GM21737 (cell line): ENCODE measurements at regions not wholly inside any gene's neighbourhood (a gene's known extent, or its start where the extent isn't known, plus 50 kb on each side); places are given as distances from the start of the nearest gene placed in this dataset.
"Not testable (repeated sequence)": the region's sequence is repeated elsewhere in the genome, so short reads cannot be mapped to it uniquely, and the experiment has no call there.

Source experiments
- ATAC-seq: cut with Tn5 transposase; IDR thresholded peaks from one replicate; pipeline ENCODE4 v1.9.1; 2021; ENCODE audit warnings: mild to moderate bottlenecking, moderate library complexity; ENCODE audit not compliant: unreplicated experiment

DNA sequence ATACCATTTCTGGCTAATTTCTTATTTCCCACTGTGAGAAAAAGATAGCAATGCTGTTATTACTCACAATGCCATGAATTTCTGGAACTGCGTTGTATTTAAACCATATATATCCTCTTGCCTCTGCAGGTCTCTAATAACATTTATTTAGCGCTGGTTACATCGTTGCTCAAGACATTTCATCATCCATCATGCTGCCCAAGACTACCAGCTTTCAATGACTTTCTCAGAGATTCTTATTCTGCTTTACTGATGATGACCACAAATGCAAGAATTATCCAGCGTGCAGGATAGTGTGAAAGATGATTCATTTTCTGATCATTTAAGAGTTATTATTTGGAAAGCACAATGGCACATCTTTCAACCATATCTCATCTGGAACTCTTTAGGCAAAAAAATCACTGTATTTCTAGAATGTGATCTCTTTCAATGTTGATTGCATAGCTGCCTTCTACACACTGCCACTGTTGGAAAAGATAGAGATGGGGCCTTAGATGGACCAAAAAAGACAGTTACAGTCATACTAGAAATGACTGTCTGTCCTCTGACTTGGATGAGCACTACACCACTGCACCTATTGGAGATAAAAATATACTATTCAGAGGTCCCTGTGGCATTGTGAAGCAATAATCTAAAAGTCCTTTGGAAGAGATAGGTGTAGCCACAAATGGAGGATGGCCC lies 716.1 kb downstream of the NSUN3 start:
- ATAC-seq, result no peak

DNA sequence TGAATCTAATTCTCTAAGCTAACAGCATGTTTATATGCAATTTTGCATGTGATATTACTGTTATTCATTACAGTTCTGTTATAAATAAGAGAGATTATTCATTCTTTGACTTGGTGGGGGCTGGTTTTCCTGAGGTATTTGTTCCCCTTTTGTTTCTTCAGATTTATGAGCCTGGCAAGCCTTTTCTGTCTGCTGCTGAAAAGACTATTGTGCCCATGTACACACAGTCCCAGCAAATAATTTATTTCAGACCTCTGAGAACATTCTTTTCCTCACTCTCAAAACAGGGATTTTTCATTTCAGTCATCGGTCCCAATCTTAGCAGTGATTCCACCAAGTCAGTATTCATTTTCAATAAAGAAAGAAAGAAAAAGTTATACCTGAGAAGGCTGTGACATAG lies 716.8 kb downstream of the NSUN3 start:
- no peak for ATAC-seq

DNA sequence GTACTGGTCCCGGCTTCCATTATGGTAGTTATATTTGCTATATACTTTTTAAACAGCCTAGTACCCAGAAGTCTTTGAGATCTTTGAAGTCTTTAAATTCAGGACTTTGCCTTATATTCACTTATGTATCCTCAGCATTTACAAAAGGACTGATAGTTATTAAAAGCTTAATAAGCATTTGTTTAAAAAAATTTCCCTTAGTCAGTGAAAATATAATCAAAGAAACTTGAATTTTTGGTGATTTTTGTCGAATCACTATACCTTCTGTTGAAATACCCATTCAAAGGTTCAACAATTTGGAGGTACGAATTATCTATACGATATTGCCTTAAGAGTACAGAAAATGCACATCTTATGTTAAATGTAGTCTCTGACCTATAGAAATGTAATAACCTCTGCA lies 721.4 kb downstream of the NSUN3 start:
- no peak for ATAC-seq

DNA sequence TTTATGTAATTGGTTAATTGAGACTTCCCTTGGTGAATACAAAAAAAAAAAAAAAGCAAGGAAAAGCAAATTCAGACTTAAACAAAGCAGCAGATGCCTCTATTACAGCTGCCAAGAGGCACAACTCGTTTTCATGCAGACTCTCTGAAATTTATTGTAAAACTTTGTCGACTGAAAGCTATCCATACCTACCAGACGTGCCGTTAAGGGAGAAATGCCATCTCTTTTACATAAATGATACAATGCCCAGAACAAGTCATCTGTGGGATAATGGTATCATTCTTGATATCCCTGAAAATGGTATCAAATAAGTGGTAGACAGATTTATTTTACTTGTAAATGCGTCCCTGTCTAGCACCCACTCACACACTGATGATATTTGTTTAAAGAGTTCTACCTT lies 724.2 kb downstream of the NSUN3 start:
- ATAC-seq, result no peak

DNA sequence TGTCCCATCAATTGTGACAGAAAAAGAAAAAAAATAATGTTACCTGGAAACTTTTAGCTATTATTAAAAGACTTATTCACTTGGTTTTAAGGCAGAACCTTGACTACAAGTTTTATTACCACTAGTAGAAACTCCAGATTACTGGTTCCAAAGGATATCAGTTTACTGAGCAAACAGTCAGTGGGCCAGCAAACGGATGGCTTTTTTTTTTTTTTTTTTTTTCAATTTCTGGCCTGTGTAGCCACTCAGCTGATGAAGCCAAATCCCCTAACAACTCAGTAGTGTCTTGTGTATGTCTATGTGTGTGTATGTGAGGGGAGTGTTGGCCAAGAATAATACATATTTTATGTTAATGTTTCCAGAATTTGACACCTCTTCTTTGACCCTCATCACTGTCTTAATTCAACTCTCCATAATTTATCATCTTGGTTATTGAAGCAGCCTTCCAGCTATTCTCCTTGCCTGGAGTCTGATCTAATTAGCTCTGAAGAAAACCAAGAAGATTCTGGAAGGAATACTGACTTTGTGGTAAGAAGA lies 724.9 kb downstream of the NSUN3 start:
- no peak for ATAC-seq

DNA sequence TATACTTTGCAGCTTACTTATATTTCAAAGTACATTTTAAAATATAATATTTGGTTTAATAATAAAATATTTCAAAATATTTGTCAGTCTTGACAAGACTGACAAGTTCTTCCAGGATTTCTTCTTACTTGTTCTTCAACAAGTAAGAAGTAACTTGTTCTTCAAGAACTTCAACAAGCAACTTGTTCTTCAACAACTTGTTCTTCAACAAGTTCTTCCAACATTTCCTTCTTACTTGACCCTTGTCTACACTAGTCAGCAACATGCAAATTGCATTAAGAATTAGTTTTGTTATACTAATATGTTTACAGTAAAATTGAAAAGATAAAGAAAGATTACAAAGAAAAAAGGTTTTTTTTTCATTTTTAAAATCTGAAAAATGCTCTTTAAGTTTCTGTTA lies 731.7 kb downstream of the NSUN3 start:
- no peak for ATAC-seq

DNA sequence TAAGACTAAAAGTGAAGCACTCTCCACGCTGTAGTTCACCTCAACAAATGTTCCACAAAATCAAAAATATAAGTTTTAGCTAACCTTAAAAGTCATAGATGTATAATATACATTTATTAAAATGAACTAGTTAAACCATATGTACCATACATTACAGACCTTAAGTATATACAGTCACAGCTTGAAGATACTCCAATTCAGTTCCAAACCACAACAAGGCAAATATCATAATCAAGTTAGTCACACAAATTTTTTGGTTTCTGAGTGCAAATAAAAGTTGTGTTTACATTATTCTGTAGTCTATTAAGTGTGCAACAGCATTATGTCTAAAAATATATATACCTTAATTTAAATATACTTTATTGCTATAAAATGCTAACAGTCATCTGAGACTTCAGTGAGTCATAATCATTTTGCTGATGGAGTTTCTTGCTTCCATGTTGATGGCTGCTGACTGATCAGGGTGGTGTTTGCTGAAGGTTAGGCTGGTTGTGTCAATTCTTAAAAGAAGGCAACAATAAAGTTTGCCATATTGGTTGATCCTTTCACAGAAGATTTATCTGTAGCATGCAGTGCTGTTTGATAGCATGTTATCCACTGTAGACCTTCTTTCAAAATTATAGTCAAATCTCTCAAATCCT lies 736.7 kb downstream of the NSUN3 start:
- ATAC-seq, result no peak

DNA sequence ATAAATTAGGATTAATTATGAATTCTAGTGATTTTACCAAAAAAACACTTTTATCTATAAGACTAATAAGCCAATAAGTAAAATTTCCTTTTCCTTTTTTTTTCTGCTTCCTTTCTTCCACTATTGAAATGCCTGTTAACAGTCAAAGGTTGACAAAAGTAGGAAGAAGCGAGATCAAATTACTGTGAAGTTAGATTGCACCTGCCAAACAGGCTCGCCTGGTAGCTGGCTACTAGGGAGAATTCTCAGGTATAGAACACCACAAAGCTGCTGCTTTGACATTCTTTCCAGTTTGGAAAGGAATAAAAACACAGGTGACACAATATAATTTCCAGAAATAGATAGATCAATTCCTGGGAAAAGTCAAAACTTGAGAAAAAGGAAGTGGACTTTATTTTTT lies 749.0 kb downstream of the NSUN3 start:
- ATAC-seq, result no peak

DNA sequence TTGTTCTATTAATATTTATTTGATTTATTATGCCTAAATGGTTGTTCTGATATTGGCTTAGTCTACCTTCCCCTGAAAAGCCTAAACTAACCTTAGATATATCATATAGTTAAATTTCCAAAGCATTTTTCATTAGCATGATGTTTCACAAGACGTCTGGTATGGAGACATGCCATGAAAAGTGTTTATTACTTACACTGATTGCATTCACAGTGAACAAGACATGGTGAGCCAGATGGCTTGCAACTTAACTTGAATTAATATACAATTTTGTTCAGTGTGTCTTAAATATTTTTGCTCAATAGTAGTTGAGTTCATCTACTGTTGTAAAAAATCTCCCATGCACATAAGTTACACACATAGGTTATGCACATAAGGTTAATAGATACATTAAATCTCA lies 758.4 kb downstream of the NSUN3 start:
- no peak for ATAC-seq

DNA sequence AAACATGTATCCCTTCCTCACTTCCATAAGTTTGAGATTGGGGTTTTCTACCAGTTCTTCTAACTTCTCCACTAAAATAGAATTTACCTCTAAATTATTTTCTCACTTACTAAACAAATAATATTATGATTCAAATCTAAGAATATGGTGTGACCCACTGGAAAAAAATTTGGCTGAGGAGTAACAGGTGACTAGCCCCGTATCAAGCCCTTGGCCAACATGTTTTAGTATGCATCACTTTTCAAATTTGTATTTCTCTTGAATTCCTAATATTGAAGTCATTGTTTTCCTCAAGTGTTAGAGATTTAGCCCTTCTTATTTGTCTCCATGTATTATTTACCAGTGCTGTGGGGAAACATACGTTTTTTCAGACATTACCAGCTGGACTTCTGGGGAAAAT lies 759.4 kb downstream of the NSUN3 start:
- ATAC-seq, result no peak

DNA sequence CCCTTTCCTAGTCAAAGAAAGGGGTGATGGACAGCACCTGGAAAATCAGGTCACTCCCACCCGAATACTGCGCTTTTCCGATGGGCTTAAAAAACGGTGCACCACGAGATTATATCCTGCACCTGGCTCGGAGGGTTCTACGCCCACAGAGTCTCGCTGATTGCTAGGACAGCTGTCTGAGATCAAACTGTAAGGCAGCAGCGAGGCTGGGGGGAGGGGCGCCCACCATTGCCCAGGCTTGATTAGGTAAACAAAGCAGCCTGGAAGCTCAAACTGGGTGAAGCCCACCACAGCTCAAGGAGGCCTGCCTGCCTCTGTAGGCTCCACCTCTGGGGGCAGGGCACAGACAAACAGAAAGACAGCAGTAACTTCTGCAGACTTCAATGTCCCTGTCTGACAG lies 783.4 kb downstream of the NSUN3 start:
- ATAC-seq, result not testable (repeated sequence)

DNA sequence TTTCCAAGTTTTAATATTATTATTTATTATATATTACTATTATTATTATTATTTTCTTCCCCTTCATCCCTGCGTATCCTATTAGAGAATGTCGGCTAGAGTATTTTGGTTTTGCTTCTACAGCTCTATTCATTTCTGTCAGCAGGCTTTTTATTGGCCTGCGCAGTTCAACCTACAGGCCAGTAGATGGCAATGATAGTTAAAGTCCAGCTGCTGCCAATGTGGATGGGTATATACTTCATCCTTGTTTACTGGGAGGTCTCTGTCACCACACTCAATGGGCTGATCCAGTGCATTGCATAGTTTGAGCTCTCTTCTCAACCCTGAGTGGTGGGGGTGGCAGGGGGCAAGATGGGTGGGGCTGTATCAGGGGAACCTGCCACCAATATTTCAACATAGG lies 799.8 kb downstream of the NSUN3 start:
- ATAC-seq, result no peak

DNA sequence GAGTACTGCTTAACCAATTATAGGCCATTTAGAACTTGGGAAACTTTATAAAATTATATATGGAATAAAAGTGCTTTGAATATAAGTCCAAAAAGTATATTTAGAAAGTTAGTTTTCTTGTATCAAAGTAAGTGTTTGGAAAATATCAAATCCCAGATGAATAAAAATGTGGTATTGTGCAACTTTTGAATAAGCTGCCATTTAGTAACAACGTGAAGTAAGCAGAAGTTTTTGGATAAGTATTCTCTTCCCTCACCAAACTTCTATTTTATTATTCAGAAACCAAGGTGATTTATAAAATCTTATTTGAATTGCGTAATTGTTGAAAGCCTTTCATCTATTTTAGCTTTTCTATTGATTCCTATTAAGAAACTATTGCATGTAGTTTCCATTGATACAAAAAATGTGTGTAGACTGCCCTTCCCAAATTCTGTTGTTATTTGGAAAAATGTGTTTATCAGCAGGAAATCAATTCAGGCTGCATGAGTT lies 806.2 kb downstream of the NSUN3 start:
- no peak for ATAC-seq

DNA sequence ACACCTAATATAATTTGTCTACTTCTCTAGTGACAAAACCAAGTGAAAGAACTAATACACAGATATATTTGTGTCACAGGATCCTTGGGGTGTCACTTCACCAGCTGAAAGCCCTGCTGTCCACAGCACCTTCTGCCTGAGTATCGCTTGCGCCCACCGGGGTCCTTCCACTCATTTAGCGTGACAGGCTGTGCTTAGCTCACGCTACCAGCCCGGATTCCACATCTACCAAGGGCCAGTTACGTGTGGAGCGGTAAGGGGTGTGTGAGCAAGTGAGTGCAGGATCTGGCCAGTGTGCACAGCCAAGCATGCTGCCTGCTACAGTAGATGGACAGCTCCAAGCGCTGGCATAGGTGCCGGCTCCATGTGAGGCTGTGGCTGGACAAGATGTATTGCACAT lies 810.9 kb downstream of the NSUN3 start:
- no peak for ATAC-seq

DNA sequence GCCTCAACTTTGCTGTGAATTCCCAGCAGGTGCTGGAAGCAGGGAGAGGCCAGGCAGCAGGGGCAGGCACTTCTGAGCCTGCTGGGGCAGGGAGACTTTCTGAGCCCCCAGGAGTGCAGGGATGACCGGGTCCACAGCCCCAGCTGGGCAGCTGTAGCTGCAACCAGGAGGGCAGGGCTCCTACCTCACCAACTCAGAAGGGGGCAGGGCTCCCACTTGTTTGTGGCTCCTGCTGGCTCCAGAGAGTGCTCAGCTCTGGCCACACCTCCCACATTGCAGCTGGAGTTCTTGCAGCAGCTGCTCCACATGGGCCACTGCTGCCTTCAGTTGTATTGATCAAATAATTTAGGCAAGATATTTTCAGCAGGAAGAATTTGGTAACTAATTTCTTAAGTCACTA lies 812.3 kb downstream of the NSUN3 start:
- ATAC-seq, result no peak

DNA sequence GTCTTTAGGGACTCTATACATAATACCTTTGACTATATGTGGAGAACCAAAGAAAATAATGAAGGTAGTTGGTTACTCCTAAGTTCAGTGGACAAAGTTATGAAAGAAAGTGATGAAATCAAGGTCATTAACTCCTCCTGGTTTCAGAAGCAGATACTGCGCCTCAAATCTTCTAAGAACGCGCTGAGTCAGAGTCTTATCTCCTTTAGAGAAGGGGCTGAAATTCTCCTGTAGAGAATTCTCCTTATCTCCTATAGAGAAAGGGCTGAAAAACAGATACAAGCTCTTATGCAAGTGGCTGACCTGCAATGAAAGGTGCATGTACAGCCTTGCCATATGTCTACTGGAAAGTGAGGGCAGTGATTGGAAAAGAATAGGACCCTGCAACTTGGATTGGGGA lies 824.2 kb downstream of the NSUN3 start:
- no peak for ATAC-seq

DNA sequence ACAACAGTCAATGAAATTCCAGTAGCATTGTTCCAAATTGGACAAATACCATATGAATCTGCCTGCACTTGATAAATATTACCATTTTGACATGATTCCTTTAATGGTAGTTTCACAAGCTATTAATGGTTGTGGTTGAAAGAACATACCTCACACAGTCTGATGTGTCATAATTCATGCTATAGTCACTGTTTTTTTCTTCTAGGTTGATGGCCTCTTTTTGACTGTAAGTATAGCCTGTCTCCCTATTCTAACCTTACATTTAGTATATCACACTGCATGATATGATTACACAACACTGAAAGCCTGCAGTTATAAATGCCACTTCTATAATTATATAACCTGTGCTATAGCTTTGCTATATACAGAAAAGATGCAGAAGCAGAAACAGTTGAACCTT lies 834.1 kb downstream of the NSUN3 start:
- ATAC-seq, result no peak

DNA sequence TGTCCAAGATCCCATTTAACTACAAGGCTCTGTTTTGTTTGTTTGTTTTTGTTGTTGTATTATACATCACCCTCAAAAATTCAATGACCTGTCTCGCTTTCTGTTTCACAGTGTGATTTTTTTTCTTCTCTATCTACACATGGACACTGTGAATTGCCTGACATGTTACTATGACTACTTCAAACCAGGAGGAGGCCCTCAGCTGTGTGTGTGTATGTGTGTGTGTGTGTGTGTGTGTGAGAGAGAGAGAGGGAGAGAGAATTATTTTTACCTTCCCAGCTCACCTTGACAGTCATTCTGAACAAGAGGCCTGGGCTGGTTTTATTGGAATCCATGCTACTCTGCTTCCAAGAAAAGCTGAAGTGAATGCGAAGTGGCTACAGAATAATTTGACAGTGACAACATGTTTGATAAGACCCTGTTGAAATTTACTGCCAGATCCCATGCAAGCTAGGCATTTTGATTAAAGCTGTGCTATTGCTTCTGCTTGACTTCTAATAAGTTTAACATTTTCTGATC lies 841.4 kb downstream of the NSUN3 start:
- no peak for ATAC-seq

DNA sequence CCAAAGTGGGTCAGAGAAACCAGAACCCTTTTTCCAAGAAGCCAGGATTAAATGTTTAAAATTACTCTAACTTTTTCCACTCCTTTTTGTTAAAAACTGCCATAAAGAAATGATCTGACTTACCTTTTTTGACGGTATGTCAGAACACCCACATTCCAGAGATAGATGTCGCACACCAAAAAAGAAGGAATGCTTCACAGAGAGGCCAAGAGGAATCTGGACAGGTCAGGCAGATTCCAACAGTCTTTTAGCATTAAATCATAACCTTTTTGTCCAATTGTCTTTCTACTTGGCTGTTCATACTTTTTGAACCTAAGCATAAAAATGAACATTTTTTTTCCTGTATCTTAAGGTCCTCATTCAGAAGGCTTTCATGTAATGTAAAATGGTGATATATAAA lies 846.9 kb downstream of the NSUN3 start:
- ATAC-seq, result no peak

DNA sequence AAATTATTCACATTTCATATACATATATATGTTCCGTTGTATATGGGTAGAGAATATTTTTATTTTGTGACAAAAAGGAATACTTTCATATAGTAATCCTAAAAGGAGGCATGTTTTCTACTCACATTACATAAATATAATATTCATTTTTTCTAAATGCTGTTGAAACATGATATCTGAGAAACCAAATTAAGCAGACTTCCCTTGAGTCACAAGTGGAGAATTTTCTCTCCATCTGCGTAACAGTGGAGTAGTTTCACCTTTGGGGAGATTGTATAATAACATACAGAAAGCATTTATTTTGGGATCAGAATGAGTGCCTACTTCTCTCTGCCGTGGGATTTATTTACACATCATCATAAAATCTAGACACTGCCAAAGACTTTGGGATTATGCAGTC lies 849.8 kb downstream of the NSUN3 start:
- ATAC-seq, result no peak

DNA sequence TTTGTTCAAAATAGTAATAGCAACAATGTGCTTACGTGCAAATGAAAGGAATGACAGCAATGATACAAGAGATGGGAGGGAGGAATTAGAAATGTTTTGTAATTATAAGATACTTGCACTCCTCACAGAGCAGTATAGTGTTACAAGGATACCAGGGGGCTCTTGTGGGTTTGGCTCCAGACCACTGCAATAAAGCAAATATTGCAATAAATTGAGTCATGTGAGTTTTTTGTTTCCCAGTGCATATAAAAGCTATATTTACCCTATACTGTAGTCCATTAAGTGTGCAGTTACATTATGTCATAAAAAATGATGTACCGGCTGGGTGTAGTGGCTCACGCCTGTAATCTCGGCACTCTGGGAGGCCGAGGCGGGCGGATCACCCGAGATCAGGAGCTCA lies 864.3 kb downstream of the NSUN3 start:
- ATAC-seq, result no peak

DNA sequence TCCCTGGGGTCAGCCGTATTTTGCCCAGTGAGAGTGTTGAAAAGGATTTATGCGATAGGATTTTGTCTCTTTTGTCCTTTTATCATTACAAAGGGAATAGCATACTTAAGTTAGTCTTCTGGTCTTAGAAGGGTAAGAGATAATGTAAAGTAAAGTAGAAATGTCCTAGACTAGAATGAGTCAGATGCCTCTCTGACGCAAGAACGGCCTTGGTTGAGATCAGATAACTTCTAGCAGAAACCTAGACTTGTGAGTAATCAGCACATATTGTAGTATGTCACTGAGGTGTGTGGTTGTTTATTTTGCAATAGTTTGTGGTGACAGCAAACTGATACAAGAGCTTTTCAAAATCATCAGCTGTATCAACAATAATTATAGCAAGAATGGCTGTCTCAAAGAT lies 866.1 kb downstream of the NSUN3 start:
- no peak for ATAC-seq
